HCT116 (cell line): ENCODE measurements at regions not wholly inside any gene's neighbourhood (a gene's known extent, or its start where the extent isn't known, plus 50 kb on each side); places are given as distances from the start of the nearest gene placed in this dataset.

Source experiments
- ATF3 ChIP-seq: IDR thresholded peaks from 2 replicates; pipeline ENCODE4 v1.6.1; 2012
- EZH2 ChIP-seq: fragments of 200-600 bp; sonication (generic); IDR thresholded peaks from 2 replicates; pipeline ENCODE4 v1.6.1; 2017; ENCODE audit warnings: antibody characterized with exemption, mixed run types
- JUND ChIP-seq: IDR thresholded peaks from 2 replicates; pipeline ENCODE4 v1.6.1; 2012
- POLR2A ChIP-seq: IDR thresholded peaks from 2 replicates; pipeline ENCODE4 v1.7.0; 2011; ENCODE audit warnings: borderline replicate concordance; ENCODE audit not compliant: insufficient read depth, insufficient read length; ENCODE audit errors: extremely low read depth
- POLR2AphosphoS5 ChIP-seq: IDR thresholded peaks from 2 replicates; pipeline ENCODE4 v1.6.1; 2011; ENCODE audit warnings: mild to moderate bottlenecking, low read depth, low read length, moderate library complexity
- REST ChIP-seq: IDR thresholded peaks from 2 replicates; pipeline ENCODE4 v1.6.1; 2012; ENCODE audit warnings: low read depth
- SIN3A ChIP-seq: IDR thresholded peaks from 2 replicates; pipeline ENCODE4 v1.6.1; 2012; ENCODE audit warnings: low read depth
- SP1 ChIP-seq: IDR thresholded peaks from 2 replicates; pipeline ENCODE4 v1.6.1; 2012; ENCODE audit warnings: low read depth
- YY1 ChIP-seq: IDR thresholded peaks from 2 replicates; pipeline ENCODE4 v1.6.1; 2011; ENCODE audit warnings: low read length, low read depth, moderate library complexity, mild to moderate bottlenecking; ENCODE audit not compliant: insufficient replicate concordance; ENCODE audit errors: extremely low read depth
- ZBTB33 ChIP-seq: IDR thresholded peaks from 2 replicates; pipeline ENCODE4 v1.6.1; 2011; ENCODE audit warnings: mild to moderate bottlenecking, low read length, moderate library complexity; ENCODE audit not compliant: insufficient replicate concordance; ENCODE audit errors: extremely low read depth
- ZNF274 ChIP-seq: fragments of 200-500 bp; sonication (Bioruptor generic); IDR thresholded peaks from 2 replicates; pipeline ENCODE4 v1.6.1; 2014; ENCODE audit warnings: mild to moderate bottlenecking, low read depth, low read length, inconsistent platforms
- TF ChIP-seq, protein P1 (sequence below), 3 experiments: fragments of 200-600 bp in 1 of 3; sonication (generic) in 1 of 3; IDR thresholded peaks in 2 of 3; conservative IDR thresholded peaks in 1 of 3; 2 replicates each; pipeline ENCODE4 v1.5.1; 2012 to 2017; ENCODE audit warnings: low read depth in 2 of 3, low read length in 2 of 3, antibody characterized with exemption in 1 of 3, borderline replicate concordance in 1 of 3, control low read depth in 1 of 3, mild to moderate bottlenecking in 1 of 3, mixed read lengths in 1 of 3, mixed run types in 1 of 3, moderate library complexity in 1 of 3; ENCODE audit not compliant: insufficient read depth in 1 of 3

- TF ChIP-seq, protein P1, sequence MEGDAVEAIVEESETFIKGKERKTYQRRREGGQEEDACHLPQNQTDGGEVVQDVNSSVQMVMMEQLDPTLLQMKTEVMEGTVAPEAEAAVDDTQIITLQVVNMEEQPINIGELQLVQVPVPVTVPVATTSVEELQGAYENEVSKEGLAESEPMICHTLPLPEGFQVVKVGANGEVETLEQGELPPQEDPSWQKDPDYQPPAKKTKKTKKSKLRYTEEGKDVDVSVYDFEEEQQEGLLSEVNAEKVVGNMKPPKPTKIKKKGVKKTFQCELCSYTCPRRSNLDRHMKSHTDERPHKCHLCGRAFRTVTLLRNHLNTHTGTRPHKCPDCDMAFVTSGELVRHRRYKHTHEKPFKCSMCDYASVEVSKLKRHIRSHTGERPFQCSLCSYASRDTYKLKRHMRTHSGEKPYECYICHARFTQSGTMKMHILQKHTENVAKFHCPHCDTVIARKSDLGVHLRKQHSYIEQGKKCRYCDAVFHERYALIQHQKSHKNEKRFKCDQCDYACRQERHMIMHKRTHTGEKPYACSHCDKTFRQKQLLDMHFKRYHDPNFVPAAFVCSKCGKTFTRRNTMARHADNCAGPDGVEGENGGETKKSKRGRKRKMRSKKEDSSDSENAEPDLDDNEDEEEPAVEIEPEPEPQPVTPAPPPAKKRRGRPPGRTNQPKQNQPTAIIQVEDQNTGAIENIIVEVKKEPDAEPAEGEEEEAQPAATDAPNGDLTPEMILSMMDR (IDR thresholded peaks at IDR 0.05 in 2 of 3, conservative IDR thresholded peaks at IDR 0.05 in 1 of 3; ENCODE audit: borderline replicate concordance in 1 of 3, insufficient read depth in 1 of 3, low read depth in 2 of 3, low read length in 2 of 3): no peak
- TF ChIP-seq POLR2A (no peak), SP1 (no peak), JUND (no peak), EZH2 (no peak), YY1 (no peak), POLR2AphosphoS5 (no peak), REST (no peak), ZBTB33 (no peak), ATF3 (no peak), ZNF274 (no peak), SIN3A (no peak)
Measured at GRCh38 chrX:56107320-56107719, 124.8 kb upstream of the KLF8 start.
